NAMALWA (cell line): ENCODE measurements at regions not wholly inside any gene's neighbourhood (a gene's known extent, or its start where the extent isn't known, plus 50 kb on each side); places are given as distances from the start of the nearest gene placed in this dataset.
"Not testable (repeated sequence)": the region's sequence is repeated elsewhere in the genome, so short reads cannot be mapped to it uniquely, and the experiment has no call there.

ENCODE experiments used
- DNase-seq: peaks from one replicate; pipeline ENCODE4 v3.0.0-alpha.2; 2015; ENCODE audit warnings: low spot score

DNA sequence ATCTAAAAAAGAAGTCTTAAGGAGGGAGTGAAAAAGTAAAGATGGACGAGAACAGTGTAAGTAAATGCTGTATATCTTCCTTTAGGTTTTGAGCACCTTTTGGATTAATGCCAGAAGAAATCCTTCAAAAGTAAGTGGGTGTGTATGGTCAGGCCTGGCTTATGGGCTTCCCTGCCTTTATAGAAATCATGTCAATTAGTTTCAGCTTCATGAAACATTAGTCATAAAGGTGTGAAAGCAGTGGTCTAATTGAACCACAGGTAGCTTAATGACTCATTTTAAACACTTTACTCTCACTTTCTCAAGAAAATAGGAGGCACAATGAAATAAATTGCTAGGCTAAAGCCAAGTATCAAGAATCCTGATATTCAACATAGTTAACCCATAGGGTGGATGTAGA is 467.4 kb upstream of the DPPA4 start:
- DNase-seq, result no peak

DNA sequence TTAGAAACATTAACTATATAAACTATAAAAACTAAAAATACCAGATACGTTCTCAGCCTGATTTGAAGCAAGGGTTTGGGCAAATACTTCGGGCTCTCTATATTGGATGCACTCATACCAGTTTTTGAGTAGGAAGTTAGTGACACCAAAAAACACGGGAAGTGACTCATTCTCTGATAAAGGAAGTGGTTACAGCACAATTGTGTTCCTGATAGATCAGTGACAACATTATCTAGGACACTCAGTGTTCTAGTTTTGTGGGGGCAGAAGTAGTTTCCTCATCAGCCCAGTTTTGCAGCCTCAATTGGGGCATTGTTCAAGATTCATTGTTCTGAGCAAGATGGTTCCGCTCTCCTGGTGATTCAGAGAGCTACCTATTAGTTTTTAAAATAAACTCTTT is 469.6 kb upstream of the DPPA4 start:
- DNase-seq, result no peak

DNA sequence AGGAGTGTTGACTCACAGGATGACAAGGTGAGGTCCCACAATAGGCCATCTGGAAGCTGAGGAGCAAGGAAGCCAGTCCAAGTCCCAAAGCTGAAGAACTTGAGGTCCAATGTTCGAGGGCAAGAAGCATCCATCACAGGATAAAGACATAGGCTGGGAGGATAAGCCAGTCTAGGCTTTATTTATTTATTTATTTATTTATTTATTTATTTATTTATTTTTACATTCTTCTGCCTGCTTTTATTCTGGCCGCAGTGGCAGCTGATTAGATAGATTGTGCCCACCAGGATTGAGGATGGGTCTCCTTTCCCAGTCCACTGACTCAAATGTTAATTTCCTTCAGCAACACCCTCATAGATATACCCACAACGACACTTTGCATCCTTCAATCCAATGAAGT is 472.2 kb upstream of the DPPA4 start:
- no peak for DNase-seq

DNA sequence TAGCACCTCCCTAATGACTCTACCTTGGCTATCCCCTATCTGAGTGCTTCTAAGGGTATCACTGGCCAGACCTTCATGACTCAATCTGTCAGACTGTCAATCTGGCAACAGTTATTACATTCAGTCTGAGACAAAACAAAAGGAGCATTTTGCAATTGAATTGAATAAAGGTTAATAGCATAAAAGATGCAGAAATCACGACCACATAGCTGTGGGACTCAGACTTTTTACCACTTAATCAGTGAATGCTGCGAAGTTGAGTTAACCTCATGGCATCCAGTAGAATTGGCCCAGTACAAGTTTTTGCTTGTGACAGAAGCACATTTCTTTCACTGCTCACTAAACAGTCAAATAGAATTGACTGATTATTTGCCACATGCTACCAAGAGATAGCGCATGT is 480.7 kb upstream of the DPPA4 start:
- no peak for DNase-seq

DNA sequence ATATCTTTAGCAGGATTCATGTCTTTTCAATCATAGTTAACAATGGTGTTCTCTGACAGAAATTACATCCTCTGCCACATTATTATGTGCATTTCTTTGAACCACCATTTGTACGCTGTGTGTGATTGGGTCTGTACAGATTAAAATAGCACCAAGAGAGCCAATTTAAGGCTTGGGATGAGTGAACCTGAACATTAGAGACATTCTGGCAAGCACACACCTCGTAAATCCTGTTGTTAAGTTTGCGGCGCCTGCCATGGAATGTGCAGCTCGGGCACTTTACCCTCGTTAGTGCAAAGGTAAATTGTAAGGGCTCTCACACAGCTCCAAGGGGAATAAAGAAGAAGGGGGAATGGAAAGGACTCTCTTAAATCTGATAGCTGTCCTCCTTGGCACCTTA is 482.4 kb upstream of the DPPA4 start:
- no peak for DNase-seq

DNA sequence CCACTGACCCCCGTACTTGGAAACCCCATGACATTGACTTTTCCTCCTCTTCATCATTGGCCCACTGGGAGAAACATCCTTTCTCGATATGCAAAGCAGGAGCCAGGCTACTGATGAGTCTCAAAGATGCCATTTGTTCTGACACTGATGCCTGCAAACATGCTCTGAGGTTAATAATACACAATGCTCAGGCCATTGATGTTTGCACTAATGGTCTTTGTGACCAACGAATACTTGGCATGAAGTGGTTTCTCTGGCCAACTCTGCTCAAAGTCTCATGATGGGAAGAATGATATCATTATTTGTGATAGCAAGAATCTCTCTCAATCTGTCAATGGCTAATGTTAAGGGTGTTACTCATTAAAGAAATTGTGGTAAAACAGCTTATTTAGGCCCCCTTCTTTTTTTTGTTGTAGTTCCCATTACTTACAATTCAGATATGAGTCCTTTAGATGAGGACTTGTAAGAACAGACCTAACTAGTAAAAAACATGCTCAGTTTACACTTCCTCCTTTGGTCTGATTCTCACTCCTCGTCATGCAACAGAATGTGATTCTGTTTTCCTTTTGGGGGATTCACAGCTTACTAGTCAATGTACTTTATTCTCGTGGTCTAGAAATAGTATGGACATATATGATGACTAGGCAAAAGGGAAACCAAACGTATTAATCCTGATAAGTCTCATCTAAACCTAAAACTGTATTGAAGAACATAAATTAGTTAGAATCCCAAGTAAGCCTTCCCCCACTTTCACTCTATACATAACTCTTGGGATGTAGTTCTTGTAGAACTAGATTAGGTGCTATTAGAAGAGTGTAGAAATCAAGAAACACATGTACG is 488.8 kb upstream of the DPPA4 start:
- DNase-seq, result no peak

DNA sequence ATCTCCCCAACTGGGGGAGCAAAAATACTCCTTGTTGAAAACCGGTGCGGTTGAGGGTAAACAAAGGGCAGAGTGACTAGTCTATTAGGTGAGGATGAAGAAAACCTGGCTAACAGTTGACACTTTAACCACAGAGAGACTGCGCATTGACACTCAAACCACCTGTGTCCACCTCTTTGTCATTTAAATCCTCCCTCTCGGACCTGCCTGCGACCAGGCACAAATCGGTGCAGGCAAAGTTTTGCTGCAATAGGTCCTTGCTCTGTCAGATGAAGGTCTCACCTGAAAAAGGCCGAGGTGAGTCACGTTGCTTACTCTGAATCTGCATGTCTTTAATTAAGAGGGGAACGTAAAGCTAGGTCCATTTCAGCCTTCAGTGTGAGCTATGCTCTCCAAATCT is 494.1 kb upstream of the DPPA4 start:
- DNase-seq, result no peak

DNA sequence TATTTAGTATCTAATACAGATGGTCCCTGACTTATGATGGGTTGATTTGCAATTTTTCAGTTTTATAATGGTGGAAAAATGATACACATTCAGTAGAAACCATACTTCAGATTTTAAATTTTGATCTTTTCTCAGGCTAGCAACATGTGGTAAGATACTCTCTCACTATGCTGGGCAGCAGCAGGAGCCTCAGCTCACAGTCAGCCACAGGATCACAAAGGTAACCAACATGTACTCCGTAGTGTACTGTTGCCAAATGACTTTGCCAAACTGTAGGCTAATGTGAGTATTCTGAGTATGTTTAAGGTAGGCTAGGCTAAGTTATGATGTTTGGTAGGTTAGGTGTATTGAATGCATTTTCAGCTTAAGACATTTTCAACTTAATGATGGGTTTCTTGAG is 498.6 kb upstream of the DPPA4 start:
- DNase-seq, result no peak

DNA sequence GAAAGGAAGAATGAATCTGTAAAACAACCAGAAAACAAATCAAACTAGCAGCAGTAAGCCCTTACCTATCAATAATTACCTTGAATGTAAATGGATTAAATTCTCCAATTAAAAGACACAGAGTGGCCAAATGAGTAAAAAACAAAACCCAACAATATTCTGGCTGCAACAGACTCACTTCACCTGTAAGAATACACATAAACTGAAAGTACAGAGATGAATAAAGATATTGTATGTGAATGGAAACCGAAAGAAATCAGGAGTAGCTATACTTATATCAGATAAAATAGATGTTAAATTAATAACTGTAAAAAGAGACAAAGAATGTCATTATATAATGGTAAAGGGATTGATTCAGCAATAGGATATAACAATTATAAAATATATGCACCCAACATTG is 514.5 kb upstream of the DPPA4 start:
- no peak for DNase-seq

DNA sequence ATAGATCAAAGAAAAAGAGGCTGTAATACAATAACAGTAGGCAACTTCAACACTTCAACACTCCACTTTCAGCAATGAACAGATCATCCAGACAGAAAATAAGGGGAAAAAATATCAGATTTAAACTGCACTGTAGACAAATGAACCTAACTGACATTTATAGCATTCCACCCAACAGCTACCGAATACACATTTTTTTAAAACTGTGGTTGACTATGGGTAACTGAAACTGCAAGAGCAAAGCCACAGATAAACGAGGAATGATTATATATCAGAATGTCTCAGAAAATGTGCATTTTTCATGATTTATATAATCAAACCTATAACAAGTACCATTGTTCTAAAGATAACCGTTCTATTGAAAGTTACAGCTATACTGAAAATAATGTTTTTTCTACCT is 514.9 kb upstream of the DPPA4 start:
- DNase-seq, result no peak

DNA sequence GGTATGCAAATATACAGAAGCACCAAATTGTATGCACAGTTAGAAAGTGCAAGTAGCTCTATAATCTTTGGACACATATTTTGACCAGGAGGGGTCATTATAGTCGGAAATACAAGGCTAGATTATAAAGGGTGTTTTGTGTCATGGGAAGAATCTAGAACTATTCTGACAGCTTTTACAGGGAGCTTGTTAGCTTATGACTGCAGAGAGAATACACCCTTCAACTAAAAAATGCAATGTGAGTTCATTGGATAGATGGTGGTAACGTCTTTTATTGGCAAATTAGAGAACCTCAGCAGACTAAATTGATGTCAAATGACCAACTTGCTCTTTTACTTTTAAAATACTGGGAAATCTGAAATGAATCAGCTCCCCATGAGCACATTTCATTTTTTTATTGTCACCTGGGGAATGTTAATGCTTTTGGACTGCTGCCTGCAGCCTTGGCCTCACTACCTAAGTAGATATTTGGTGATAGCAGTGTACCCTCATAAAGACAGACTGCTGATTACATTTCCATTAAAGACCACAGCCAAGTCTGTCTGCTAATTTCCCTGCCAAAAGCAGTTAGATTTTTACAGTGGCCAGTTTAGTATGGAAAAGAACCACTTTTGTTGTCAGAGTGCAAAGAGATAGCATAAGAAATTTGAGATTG is 515.9 kb upstream of the DPPA4 start:
- no peak for DNase-seq

DNA sequence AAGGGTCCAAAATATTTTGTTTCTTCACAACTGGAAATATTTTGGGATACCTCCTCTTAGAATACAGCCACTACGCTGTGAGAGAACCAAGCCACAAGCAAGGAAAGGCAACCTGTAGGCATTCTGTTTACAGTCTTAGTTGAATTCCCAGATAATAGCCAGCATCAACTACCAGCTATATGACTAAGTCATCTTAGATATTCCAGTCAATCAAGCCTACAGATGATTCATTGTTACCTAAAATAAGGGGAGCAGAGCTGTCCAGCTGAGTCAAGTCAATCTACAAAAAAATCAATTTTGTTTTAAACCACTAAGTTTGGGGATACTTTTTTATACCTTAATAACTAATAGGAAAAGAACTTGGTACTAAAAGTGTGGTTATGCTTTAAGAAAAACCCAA is 526.4 kb upstream of the DPPA4 start:
- no peak for DNase-seq

DNA sequence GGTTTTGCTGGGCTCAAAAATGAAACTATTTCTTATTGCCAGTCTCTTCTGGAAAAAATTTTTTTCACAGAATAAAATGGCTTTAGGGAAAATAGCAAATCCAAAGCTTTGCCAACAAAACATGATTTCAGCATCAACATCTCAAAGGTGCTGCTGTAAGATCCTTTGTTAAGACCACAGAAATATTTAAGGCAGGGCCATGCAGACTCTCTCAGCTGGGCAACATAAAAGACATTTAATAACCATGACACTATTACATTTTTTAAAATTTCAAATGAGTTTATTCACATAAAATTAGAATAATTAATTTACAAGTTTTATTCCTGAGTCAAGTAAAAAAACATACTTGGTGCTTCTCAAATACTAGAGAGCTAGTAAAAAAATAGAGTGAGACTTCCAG is 527.1 kb upstream of the DPPA4 start:
- DNase-seq, result no peak

DNA sequence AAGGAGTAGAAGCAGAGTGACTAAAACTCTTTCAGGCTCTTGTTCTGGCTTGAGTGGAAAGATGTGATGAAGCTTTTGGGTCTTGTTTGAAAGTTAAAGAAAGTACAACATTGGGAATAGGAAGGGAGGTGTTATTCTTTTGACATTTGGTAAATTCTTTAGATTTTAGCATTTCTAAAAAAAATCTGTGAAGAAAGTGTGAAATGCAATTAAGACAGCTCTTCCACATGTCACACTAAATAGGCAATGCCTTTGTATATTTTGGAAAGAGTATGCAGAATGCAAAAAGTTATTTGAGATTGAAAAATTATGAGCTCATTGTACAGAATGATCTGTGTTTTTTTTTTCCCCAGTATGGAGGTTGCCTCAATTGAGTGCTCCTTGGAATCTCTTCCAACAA is 532.2 kb upstream of the DPPA4 start:
- DNase-seq, result no peak

DNA sequence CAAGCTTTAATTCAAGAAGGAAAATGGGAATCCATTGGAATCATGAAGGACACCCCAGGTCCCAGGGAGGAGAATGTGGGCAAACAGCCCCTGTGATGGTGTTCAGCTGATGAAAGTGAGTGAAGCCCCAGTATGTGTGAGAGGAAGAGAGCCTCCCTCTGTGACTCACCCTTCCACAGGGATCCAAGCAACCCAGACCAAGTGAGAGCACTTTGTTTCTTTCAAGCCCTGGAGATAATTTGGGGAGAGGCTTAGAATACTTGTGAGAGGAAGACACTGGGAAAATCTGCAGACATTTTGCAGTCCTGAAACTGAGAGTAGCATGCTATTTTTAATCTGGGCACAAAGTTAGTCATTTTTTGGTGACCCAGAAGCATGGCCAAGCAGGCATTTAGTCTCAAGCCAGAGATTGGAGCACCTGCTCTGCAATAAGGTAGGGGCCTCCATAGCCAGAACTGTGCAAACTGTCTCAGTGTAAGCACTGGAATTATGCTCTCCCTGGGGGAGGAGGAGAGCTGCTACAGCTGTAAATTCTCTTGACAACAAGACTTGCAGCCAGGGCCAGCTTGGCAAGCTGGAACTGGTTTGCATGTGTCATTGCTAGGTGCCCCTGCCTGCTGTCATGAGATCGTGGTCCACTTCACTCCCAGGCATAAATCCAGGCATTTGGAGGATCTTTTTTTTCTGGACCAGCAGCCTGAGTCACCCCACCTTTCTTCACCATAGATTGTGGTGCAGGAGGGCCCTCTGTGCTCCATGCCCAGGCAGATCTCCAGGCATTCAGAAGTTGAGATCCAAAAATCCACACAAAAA is 537.8 kb upstream of the DPPA4 start:
- DNase-seq, result no peak

DNA sequence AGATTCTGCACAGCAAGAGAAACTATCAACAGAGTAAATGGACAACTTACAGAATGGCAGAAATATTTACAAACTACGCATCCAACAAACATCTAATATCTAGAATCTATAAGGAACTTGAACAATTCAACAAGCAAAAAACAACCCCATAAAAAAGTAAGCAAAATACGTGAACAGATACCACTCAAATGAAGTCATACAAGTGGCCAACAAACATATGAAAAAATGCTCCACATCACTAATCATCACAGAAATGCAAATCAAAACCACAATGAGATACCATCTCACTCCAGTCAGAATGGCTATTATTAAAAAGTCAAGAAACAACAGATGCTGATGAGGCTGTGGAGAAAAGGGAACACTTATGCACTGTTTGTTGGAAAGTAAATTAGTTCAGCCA is 540.3 kb upstream of the DPPA4 start:
- not testable (repeated sequence) for DNase-seq

DNA sequence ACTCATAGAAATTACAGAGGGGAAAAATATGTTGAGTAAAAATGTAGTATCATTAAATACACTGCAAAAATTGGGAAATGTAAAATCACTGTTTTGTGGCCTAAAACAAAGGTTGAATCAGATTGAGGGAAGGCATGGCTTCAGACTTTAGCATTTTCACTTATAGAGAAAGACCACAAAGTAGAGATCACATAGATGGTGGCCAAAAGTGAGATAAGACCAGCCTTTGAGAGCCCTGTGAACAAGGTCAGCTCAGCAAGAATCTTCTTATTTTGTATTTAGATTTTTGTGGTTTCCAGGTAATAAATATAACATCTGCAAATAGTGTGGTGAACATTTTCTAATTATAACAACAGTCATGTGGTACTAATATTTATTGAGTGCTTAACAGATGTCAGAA is 544.8 kb upstream of the DPPA4 start:
- DNase-seq, result no peak

DNA sequence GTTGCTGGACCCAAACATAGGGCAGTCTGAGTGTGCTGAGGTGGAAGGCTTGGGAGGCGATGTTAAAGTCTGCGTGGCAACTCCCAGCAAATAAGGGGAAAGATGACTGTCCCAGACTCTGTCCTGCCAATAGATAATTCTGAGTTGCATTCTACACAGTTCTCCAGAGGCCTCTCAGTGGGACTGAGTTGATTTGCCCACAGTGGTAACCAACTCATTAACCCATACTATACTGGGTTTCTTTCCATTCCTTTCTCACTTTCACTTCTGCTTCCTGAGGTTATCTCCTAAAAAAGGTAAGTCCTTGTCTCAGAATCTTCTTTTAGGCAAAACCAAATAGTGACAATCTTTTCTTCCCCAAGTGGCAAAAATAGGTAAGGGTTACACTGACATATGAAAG is 549.9 kb upstream of the DPPA4 start:
- no peak for DNase-seq

DNA sequence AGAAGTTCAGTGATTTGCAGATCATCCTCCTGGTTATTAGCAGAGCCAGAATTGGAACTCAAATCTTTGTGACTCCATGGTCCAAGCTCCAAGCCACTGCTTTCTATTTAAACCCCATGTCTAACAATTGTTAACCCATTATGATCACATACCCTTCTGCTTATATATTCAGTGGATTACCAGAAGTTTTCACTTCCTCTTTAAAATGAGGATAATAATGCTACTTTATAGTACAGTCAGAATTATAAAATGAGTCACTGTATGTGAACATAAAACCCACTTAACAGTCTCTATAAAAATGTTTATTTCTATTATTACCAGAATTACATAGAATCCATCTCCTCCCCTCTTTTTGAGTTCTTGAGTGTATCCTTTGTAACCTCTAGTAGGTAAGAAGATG is 550.7 kb upstream of the DPPA4 start:
- DNase-seq, result no peak

DNA sequence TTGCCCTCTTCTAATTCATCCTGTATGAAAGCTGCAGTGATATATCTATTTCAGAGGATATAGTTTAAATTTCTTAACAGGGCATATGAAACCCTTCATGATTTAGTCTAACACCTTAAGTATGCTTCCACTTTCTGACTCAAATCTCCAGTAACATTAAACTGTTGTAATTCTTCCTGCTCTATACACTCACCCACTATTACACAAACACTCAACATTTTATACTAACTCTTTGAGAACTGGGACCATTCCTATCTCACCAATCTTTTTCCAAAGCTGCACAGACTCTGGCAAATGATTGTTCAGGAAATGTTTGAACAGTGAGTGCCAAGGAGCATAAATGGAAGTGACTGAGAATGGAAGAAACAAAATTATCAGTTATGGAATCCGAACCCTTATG is 560.4 kb upstream of the DPPA4 start:
- DNase-seq, result no peak

DNA sequence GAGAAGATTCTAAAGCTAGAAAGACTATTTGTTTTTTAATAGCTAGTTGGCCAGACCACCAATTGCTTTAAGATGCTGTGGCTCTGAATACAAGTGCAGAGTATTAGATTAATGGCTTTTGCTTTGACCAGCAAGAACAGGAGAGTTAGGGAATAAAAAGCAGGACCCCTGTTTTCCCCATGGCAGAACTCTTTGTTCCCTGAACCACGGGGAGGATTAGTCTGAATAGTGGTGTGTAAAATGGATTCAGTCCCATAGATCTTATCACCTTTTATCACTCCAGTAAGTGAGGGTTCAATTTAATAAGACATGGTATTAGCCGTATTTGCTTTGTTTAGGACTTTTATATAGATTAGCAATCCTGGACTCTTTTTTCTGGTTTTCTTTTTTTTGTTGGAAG is 562.6 kb upstream of the DPPA4 start:
- no peak for DNase-seq

DNA sequence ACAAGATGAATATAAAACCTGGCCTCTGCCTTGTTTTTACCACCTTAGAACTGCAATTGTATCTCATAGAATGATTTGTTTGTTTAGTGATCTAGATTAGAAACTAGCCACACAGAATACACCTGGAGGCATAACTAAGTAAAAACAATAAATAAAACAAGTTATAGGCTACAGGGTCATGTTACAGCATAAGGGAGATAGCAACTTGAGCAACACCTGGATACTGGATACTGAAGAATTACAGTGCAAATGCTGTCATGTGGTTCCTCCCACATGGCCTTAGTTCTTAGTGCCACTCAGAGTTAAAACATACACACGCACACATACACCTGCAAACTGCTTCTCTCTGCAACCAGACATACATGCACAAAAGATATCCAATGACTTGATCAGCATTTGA is 563.4 kb upstream of the DPPA4 start:
- DNase-seq, result no peak

DNA sequence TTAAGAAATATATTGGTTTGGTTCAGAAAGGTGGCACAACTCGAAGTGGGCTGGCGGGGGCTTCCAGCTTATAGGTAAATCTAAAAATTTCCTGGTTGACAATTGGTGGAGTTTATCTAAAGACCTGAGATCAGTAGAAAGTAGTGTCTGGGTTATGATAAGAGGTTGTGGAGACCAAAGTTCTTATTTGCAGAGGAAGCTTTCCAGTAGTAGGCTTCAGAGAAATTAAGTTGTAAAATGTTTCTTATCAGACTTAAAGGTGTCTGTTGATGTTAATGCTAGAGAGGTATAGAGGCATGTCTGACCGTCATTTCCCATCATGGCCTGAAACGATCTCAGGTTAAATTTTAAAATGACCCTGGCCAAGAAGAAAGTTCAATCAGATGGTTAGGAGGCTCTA is 565.2 kb upstream of the DPPA4 start:
- DNase-seq, result no peak
